ENCODE measurements at regions not wholly inside any gene's neighbourhood (a gene's known extent, or its start where the extent isn't known, plus 50 kb on each side); places are given as distances from the start of the nearest gene placed in this dataset.
"Not testable (repeated sequence)": the region's sequence is repeated elsewhere in the genome, so short reads cannot be mapped to it uniquely, and the experiment has no call there.

DNA sequence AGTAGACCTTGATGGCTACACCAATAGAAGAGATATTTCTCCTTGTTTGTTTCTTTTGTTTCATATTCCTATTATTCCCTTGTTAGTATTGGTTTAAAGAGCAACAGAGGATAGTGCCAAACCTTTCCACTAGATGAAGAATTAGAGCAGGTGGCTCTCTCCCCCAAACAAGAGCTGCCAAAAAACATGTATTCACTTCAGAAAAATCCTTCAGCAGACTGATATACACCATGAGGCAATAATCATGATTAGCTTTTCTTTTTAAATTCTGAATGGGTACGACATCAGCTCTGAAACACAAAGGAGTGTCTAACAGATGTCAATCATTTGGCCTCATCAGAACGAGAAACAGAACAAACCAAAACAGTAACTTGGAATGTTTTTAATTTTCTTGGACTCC is 67.3 kb upstream of the MAP10 start:
- no peaks in the 10 kb centered on the region for H3K4me1 ChIP-seq
- H3K36me3 ChIP-seq = no peaks in the 10 kb centered on the region
- TF ChIP-seq, protein P1, sequence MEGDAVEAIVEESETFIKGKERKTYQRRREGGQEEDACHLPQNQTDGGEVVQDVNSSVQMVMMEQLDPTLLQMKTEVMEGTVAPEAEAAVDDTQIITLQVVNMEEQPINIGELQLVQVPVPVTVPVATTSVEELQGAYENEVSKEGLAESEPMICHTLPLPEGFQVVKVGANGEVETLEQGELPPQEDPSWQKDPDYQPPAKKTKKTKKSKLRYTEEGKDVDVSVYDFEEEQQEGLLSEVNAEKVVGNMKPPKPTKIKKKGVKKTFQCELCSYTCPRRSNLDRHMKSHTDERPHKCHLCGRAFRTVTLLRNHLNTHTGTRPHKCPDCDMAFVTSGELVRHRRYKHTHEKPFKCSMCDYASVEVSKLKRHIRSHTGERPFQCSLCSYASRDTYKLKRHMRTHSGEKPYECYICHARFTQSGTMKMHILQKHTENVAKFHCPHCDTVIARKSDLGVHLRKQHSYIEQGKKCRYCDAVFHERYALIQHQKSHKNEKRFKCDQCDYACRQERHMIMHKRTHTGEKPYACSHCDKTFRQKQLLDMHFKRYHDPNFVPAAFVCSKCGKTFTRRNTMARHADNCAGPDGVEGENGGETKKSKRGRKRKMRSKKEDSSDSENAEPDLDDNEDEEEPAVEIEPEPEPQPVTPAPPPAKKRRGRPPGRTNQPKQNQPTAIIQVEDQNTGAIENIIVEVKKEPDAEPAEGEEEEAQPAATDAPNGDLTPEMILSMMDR (IDR thresholded peaks at IDR 0.05) = no peak
- no peak for TF ChIP-seq POLR2A (IDR thresholded peaks at IDR 0.05)

DNA sequence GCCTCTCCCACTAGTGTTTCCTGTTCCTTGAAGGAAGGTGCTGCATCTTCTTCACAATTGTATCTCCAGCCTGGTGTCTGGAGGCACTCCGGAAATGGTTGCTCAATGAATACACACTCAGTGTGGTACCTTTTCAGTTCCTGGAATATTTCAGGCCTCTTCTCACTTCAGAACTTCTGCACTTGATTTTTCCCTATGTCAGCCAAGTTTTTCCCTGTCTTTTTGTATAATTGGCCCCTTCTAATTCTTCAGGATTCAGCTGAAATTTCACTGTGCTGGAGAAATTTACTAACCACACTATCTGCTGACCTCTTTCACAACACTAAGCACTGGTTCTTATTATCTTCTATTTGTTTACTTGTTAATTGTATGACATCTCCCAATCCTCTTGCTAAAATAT is 61.2 kb upstream of the MAP10 start:
- DNase-seq = no peak
- H3K36me3 ChIP-seq = no peaks in the 10 kb centered on the region
- no peak overlapping the region for H3K27ac ChIP-seq
- H3K9me3 ChIP-seq = no peaks in the 10 kb centered on the region
- H3K4me3 ChIP-seq = no peak overlapping the region
- no peaks in the 10 kb centered on the region for H3K4me1 ChIP-seq
- TF ChIP-seq POLR2A (IDR thresholded peaks at IDR 0.05) = no peak
- TF ChIP-seq, protein P1 (IDR thresholded peaks at IDR 0.05) = no peak
- no peaks in the 10 kb centered on the region for H3K27me3 ChIP-seq
- intact Hi-C loops (cut with DNase I; ENCODE audit: low total_unique reads) = no loop called here

More for the DNA sequence above, 67.3 kb upstream of the MAP10 start:
- Histone ChIP-seq H3K4me3 (no peak overlapping the region), H3K27ac (no peak overlapping the region), H3K27me3 (peaks cover 0 to 3% of the 10 kb centered on the region in 2 donors), H3K9me3 (no peaks in the 10 kb centered on the region)
- intact Hi-C loops (cut with DNase I; ENCODE audit: low total_unique reads) = no loop called here
- DNase-seq = no peak

- H3K27ac ChIP-seq = no peak overlapping the region
- TF ChIP-seq, protein P1 (IDR thresholded peaks at IDR 0.05) = no peak
- TF ChIP-seq POLR2A (IDR thresholded peaks at IDR 0.05) = no peak
- no peak overlapping the region for H3K4me3 ChIP-seq
- no peaks in the 10 kb centered on the region for H3K4me1 ChIP-seq
- intact Hi-C loops (cut with DNase I; ENCODE audit: low total_unique reads) = no loop called here
- no peaks in the 10 kb centered on the region for H3K36me3 ChIP-seq
- no peak for DNase-seq
- no peaks in the 10 kb centered on the region for H3K9me3 ChIP-seq
- H3K27me3 ChIP-seq = no peaks in the 10 kb centered on the region
Measured at GRCh38 chr1:232744847-232745246, 60.4 kb upstream of the MAP10 start.

GRCh38 chr1:232745698-232746097 is 59.5 kb upstream of the MAP10 start:
- H3K27ac ChIP-seq; H3K9me3 ChIP-seq; H3K27me3 ChIP-seq; DNase-seq; H3K36me3 ChIP-seq; H3K4me1 ChIP-seq; H3K4me3 ChIP-seq; intact Hi-C loops (cut with DNase I; ENCODE audit: low total_unique reads): not testable (repeated sequence)

DNA sequence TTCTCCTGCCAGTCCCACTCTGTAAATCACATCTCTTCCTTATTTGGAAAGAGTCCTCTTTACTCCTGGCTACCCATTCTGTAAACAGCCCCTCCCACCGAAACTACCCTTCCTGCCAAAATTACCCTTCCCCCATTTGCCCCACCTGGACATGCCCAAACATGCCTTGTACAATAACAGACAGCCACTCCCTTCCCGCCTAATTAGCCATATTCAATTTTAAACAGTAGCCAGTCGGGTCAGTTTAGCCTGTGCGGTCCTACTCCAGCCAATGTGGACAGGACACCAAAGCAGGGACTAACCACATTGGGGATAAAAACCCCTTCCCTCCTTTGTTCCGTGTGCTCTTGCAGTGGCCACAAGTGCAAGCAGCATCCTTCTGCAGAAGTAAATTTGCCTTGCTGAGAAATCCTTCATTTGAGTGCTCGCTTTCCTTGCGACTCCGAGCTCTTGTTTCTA is 56.3 kb upstream of the MAP10 start:
- no peaks in the 10 kb centered on the region for H3K4me1 ChIP-seq
- DNase-seq = no peak
- no peak for TF ChIP-seq POLR2A (IDR thresholded peaks at IDR 0.05)
- TF ChIP-seq, protein P1 (IDR thresholded peaks at IDR 0.05) = no peak
- H3K27me3 ChIP-seq = no peaks in the 10 kb centered on the region
- intact Hi-C loops (cut with DNase I; ENCODE audit: low total_unique reads) = no loop called here
- H3K27ac ChIP-seq = no peak overlapping the region
- no peaks in the 10 kb centered on the region for H3K9me3 ChIP-seq
- no peaks in the 10 kb centered on the region for H3K36me3 ChIP-seq
- H3K4me3 ChIP-seq = no peak overlapping the region
